OCI-LY7 (cell line): ENCODE measurements at regions not wholly inside any gene's neighbourhood (a gene's known extent, or its start where the extent isn't known, plus 50 kb on each side); places are given as distances from the start of the nearest gene placed in this dataset.

Experiments used
- BruUV-seq: library from RNA; stranded (reverse); fragments of 400-500 nt; replicated peaks from 2 replicates; lab custom pipeline; 2021; lab: Mats Ljungman, UMichigan
- CTCF ChIA-PET: fragments of 300-600 bp; sonication (Branson Sonifier 250); formaldehyde crosslinking; loops from one replicate; lab custom pipeline; 2022; ENCODE audit warnings: antibody characterized with exemption; ENCODE audit not compliant: unreplicated experiment; lab: Charles Lee
- POLR2A ChIA-PET: fragments of 300-600 bp; sonication (Branson Sonifier 250); formaldehyde crosslinking; loops from one replicate; lab custom pipeline; 2022; ENCODE audit warnings: antibody characterized with exemption; lab: Charles Lee
- DNase-seq: peaks from one replicate; pipeline ENCODE4 v3.0.0-alpha.2; 2015; ENCODE audit warnings: low spot score
- H2AFZ ChIP-seq: fragments of 200-600 bp; sonication (generic), shearing (Covaris generic); 2 replicates; pipeline ENCODE4 v1.6.1; 2014; ENCODE audit warnings: mild to moderate bottlenecking, antibody characterized with exemption, low read length, moderate library complexity
- H3K27ac ChIP-seq: fragments of 200-600 bp; sonication (generic); 2 replicates; pipeline ENCODE4 v1.5.1; 2014; ENCODE audit warnings: mixed run types, low read depth, mild to moderate bottlenecking, moderate library complexity, low read length, inconsistent platforms; ENCODE audit not compliant: poor library complexity, severe bottlenecking
- H3K36me3 ChIP-seq: fragments of 200-600 bp; sonication (generic); 2 replicates; pipeline ENCODE4 v1.6.1; 2014; ENCODE audit warnings: mild to moderate bottlenecking, antibody characterized with exemption, low read length, moderate library complexity, mixed read lengths; ENCODE audit not compliant: insufficient read depth
- H3K4me1 ChIP-seq: fragments of 200-600 bp; sonication (generic); 2 replicates; pipeline ENCODE4 v1.5.1; 2014; ENCODE audit warnings: mild to moderate bottlenecking, low read length; ENCODE audit not compliant: insufficient read depth, poor library complexity, severe bottlenecking
- H3K4me2 ChIP-seq: fragments of 200-600 bp; sonication (generic); 2 replicates; pipeline ENCODE4 v1.6.1; 2014; ENCODE audit warnings: mild to moderate bottlenecking, low read length
- H3K4me3 ChIP-seq: fragments of 200-600 bp; sonication (generic); 2 replicates; pipeline ENCODE4 v1.5.1; 2014; ENCODE audit warnings: mild to moderate bottlenecking, low read depth, low read length; ENCODE audit not compliant: poor library complexity, severe bottlenecking
- H3K79me2 ChIP-seq: fragments of 200-600 bp; sonication (generic); 2 replicates; pipeline ENCODE4 v1.6.1; 2016; ENCODE audit warnings: low read depth, mild to moderate bottlenecking, low read length, moderate library complexity, mixed read lengths; ENCODE audit not compliant: insufficient read depth
- H3K9me2 ChIP-seq: fragments of 200-600 bp; sonication (generic); 2 replicates; pipeline ENCODE4 v1.6.1; 2016; ENCODE audit warnings: mild to moderate bottlenecking, low read length, mixed read lengths; ENCODE audit not compliant: insufficient read depth
- H3K9me3 ChIP-seq: fragments of 200-600 bp; sonication (generic); 2 replicates; pipeline ENCODE4 v1.6.1; 2014; ENCODE audit warnings: mild to moderate bottlenecking, mixed run types, low read length, mixed read lengths
- H4K20me1 ChIP-seq: fragments of 200-600 bp; sonication (generic); 2 replicates; pipeline ENCODE4 v1.6.1; 2014; ENCODE audit warnings: mild to moderate bottlenecking, antibody characterized with exemption, low read length, moderate library complexity, mixed read lengths; ENCODE audit not compliant: insufficient read depth
- EZH2phosphoT487 ChIP-seq: fragments of 200-600 bp; sonication (generic); IDR thresholded peaks from 2 replicates; pipeline ENCODE4 v1.6.1; 2018; ENCODE audit warnings: low read depth, borderline replicate concordance, mild to moderate bottlenecking, mixed run types, antibody characterized with exemption, low read length, moderate library complexity, mixed read lengths
- intact Hi-C: fragments of 100-400 bp; cut with micrococcal nuclease; formaldehyde crosslinking; loops from one replicate; pipeline ENCODE4 v1.10.0; 2022; ENCODE audit not compliant: unreplicated experiment
- TF ChIP-seq, protein P1 (sequence below): fragments of 200-600 bp; sonication (generic); conservative IDR thresholded peaks from 2 replicates; pipeline ENCODE4 v1.5.1; 2014; ENCODE audit warnings: mild to moderate bottlenecking, antibody characterized with exemption, low read length, moderate library complexity, mixed read lengths

DNA sequence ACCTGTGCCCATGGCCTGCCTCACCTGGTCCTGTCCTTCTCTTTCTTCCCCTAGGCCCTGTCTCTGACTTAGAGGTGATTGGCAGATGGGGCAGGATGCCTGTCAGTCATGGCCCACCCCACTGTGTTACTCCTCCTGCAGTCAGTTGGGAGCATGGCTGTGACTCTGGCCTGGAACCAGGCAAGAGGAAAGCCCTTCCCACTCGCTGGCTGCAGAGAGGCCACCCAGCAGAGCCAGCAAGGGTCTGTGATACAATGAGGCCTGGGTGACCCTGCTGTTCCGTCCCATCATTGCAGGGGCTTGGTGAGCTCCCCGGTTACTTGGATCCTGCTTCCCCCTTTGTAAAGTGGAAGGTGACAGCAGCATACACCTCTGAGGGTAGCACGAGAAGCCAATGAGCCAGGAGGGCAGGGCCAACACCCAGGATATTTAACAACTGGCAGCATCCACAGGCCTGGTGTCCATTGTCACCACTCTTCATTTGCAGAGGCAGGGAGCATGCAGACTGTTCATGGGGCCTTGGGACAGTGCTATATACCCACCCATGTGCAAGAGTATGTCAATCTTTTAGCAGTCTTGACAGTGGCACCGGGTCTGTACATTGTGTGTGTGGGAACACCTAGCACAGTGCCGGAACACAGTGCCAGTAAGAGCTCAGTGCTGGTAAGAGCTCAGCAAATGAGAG is 191.0 kb upstream of the C1orf174 start:
- no TSS peak for BruUV-seq
- H4K20me1 ChIP-seq: no peaks in the 10 kb centered on the region
- ChIA-PET CTCF (no interaction called here), POLR2A (no interaction called here)
- no peaks in the 10 kb centered on the region for H3K79me2 ChIP-seq
- H3K4me1 ChIP-seq: no peaks in the 10 kb centered on the region
- TF ChIP-seq, protein P1, sequence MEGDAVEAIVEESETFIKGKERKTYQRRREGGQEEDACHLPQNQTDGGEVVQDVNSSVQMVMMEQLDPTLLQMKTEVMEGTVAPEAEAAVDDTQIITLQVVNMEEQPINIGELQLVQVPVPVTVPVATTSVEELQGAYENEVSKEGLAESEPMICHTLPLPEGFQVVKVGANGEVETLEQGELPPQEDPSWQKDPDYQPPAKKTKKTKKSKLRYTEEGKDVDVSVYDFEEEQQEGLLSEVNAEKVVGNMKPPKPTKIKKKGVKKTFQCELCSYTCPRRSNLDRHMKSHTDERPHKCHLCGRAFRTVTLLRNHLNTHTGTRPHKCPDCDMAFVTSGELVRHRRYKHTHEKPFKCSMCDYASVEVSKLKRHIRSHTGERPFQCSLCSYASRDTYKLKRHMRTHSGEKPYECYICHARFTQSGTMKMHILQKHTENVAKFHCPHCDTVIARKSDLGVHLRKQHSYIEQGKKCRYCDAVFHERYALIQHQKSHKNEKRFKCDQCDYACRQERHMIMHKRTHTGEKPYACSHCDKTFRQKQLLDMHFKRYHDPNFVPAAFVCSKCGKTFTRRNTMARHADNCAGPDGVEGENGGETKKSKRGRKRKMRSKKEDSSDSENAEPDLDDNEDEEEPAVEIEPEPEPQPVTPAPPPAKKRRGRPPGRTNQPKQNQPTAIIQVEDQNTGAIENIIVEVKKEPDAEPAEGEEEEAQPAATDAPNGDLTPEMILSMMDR: no peak
- no peak for TF ChIP-seq EZH2phosphoT487
- H3K4me3 ChIP-seq: no peak overlapping the region
- no peaks in the 10 kb centered on the region for H3K9me2 ChIP-seq
- no peak overlapping the region for H3K4me2 ChIP-seq
- H3K27ac ChIP-seq: no peak overlapping the region
- no peak for DNase-seq
- no peak overlapping the region for H2AFZ ChIP-seq
- H3K9me3 ChIP-seq: peaks cover 13% of the 10 kb centered on the region; the same call in 1 of the 2 replicates
- intact Hi-C loops: no loop called here
- no peaks in the 10 kb centered on the region for H3K36me3 ChIP-seq

DNA sequence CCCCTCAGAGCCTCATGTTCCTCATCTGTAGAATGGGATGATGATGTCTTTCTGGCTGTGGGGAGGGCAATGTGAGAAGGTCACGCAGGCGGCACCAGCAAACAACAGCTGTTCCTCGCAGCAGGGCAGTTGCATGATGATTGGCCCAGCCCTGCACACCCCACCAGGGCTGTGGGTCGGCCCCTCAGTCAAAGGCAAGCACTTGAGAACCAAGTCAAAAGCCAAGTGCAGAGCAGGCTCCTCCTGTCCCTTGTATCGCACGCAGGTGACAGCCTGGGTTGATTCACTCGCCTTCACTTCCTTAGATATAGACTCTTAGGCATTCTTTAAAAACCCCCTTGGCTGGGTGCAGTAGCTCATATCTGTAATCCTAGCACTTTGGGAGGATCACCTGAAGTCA is 191.9 kb upstream of the C1orf174 start:
- ChIA-PET POLR2A (no interaction called here), CTCF (no interaction called here)
- no peak for TF ChIP-seq EZH2phosphoT487
- TF ChIP-seq, protein P1: no peak
- Histone ChIP-seq H3K27ac (no peak overlapping the region), H3K4me1 (no peaks in the 10 kb centered on the region), H3K36me3 (no peaks in the 10 kb centered on the region), H3K9me3 (peaks cover 13% of the 10 kb centered on the region; the same call in 1 of the 2 replicates), H3K4me2 (no peak overlapping the region), H2AFZ (no peak overlapping the region), H3K9me2 (no peaks in the 10 kb centered on the region), H3K79me2 (no peaks in the 10 kb centered on the region), H4K20me1 (no peaks in the 10 kb centered on the region), H3K4me3 (no peak overlapping the region)
- intact Hi-C loops: no loop called here
- DNase-seq: no peak
- no TSS peak for BruUV-seq

DNA sequence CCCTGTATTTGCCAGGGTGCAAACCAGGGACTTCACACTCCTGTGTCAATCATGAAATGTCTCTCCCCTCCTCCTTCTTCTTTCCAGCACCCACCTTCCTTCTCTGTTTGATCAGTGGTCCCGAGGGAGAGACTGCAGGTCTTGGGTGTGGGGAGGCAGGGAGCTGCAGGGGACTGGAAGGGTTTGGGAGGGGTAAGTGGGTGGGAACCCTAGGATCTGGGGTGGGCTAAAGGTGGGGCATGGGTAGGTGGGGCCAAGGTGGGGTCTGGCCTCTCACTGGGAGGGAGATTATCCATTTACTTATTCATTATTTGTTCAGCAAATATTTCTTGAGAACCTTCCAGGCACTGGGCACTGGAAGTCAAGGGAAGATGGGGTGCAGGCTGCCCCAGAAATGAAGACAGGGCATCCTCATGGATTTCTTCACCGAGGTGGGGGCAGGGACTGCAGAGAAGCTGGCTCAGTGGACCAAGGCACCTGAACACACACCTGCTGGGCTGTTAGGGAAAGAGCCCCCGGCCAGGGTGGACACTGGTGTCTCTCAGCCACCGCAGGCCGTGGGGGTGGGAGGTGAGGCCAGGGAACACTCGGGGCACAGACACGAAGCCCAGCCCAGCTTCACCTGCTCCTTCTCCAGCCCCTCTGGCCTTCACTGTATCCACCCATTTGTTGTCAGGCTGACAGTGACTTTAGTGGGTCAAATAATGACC is 193.9 kb upstream of the C1orf174 start:
- H4K20me1 ChIP-seq: no peaks in the 10 kb centered on the region
- H3K27ac ChIP-seq: no peak overlapping the region
- CTCF ChIA-PET: no interaction called here
- no peaks in the 10 kb centered on the region for H3K36me3 ChIP-seq
- TF ChIP-seq, protein P1: no peak
- no peak for TF ChIP-seq EZH2phosphoT487
- no peak overlapping the region for H3K4me2 ChIP-seq
- H3K4me1 ChIP-seq: no peaks in the 10 kb centered on the region
- POLR2A ChIA-PET: no interaction called here
- no peaks in the 10 kb centered on the region for H3K79me2 ChIP-seq
- peaks cover 13% of the 10 kb centered on the region; the same call in 1 of the 2 replicates for H3K9me3 ChIP-seq
- H2AFZ ChIP-seq: no peak overlapping the region
- intact Hi-C loops: no loop called here
- DNase-seq: no peak
- H3K4me3 ChIP-seq: no peak overlapping the region
- no peaks in the 10 kb centered on the region for H3K9me2 ChIP-seq
- no TSS peak for BruUV-seq
